Body of pancreas (tissue), 4 donors: ENCODE measurements at regions not wholly inside any gene's neighbourhood (a gene's known extent, or its start where the extent isn't known, plus 50 kb on each side); places are given as distances from the start of the nearest gene placed in this dataset.

Experiments
- POLR2A ChIP-seq, 3 donors: fragments of 450-650 bp; IDR thresholded peaks; one replicate each; pipeline ENCODE4 v1.6.1; 2016; ENCODE audit warnings: antibody characterized with exemption in 3 of 3, mild to moderate bottlenecking in 2 of 3
- TF ChIP-seq, protein P1 (sequence below), 7 experiments: fragments of 450-650 bp in 4 of 7; fragments of 200-600 bp in 3 of 7; sonication (generic) in 3 of 7; IDR thresholded peaks; one replicate each; pipeline ENCODE4 v1.5.1; 2016 to 2019; ENCODE audit warnings: antibody characterized with exemption in 7 of 7

GRCh38 chr6:112513175-112513574, 166.0 kb downstream of the RFPL4B start:
- TF ChIP-seq, protein P1, sequence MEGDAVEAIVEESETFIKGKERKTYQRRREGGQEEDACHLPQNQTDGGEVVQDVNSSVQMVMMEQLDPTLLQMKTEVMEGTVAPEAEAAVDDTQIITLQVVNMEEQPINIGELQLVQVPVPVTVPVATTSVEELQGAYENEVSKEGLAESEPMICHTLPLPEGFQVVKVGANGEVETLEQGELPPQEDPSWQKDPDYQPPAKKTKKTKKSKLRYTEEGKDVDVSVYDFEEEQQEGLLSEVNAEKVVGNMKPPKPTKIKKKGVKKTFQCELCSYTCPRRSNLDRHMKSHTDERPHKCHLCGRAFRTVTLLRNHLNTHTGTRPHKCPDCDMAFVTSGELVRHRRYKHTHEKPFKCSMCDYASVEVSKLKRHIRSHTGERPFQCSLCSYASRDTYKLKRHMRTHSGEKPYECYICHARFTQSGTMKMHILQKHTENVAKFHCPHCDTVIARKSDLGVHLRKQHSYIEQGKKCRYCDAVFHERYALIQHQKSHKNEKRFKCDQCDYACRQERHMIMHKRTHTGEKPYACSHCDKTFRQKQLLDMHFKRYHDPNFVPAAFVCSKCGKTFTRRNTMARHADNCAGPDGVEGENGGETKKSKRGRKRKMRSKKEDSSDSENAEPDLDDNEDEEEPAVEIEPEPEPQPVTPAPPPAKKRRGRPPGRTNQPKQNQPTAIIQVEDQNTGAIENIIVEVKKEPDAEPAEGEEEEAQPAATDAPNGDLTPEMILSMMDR (IDR thresholded peaks at IDR 0.05) = no peak
- TF ChIP-seq POLR2A (IDR thresholded peaks at IDR 0.05) = no peak
